CD14-positive monocyte (primary cell): ENCODE measurements at regions not wholly inside any gene's neighbourhood (a gene's known extent, or its start where the extent isn't known, plus 50 kb on each side); places are given as distances from the start of the nearest gene placed in this dataset.

Source experiments
- DNase-seq, 3 donors: peaks; one replicate each; pipeline ENCODE4 v3.0.0-alpha.2; 2011 to 2022
- H2AFZ ChIP-seq: 2 replicates; pipeline ENCODE4 v1.6.0; 2012; ENCODE audit warnings: mild to moderate bottlenecking, low read depth, low read length, inconsistent platforms; ENCODE audit not compliant: insufficient read depth, poor library complexity, severe bottlenecking
- H3K27ac ChIP-seq, 2 donors: 1 replicate in 1 of 2; 2 replicates in 1 of 2; pipeline ENCODE4 v1.5.1; 2012 to 2013; ENCODE audit warnings: low read length in 2 of 2, control low read depth in 1 of 2, inconsistent platforms in 1 of 2, low read depth in 1 of 2, mild to moderate bottlenecking in 1 of 2
- H3K27me3 ChIP-seq, 2 donors: one replicate each; pipeline versions ENCODE4 v1.6.0 to v1.6.1; 2011 to 2013; ENCODE audit warnings: low read length in 2 of 2; ENCODE audit not compliant: control insufficient read depth in 2 of 2, insufficient read depth in 2 of 2
- H3K36me3 ChIP-seq, 2 donors: replicated peaks in 1 of 2; 1 replicate in 1 of 2; 2 replicates in 1 of 2; pipeline versions ENCODE4 v1.5.1 to v1.6.1; 2012 to 2013; ENCODE audit warnings: low read length in 2 of 2, control low read depth in 1 of 2, inconsistent platforms in 1 of 2, mild to moderate bottlenecking in 1 of 2; ENCODE audit not compliant: insufficient read depth in 2 of 2, control insufficient read depth in 1 of 2
- H3K4me1 ChIP-seq, 2 donors: 1 replicate in 1 of 2; 2 replicates in 1 of 2; pipeline versions ENCODE4 v1.5.1 to v1.6.1; 2012 to 2013; ENCODE audit warnings: low read length in 2 of 2, control low read depth in 1 of 2, inconsistent platforms in 1 of 2, mild to moderate bottlenecking in 1 of 2, moderate library complexity in 1 of 2; ENCODE audit not compliant: insufficient read depth in 2 of 2, control insufficient read depth in 1 of 2
- H3K4me2 ChIP-seq: replicated peaks from 2 replicates; pipeline ENCODE3; 2012; ENCODE audit warnings: low read length, moderate library complexity, mild to moderate bottlenecking; ENCODE audit not compliant: poor library complexity, severe bottlenecking; ENCODE audit errors: extremely low read depth
- H3K4me3 ChIP-seq, 3 experiments: fragments of 200-600 bp in 1 of 3; sonication (generic) in 1 of 3; replicated peaks in 1 of 3; 1 replicate in 2 of 3; 2 replicates in 1 of 3; pipeline ENCODE4 v1.5.1; 2011 to 2013; ENCODE audit warnings: low read length in 3 of 3, mild to moderate bottlenecking in 3 of 3, control low read depth in 2 of 3, low read depth in 2 of 3, inconsistent platforms in 1 of 3, moderate library complexity in 1 of 3
- H3K79me2 ChIP-seq: 2 replicates; pipeline ENCODE4 v1.6.0; 2012; ENCODE audit warnings: mild to moderate bottlenecking, control low read depth, inconsistent platforms, low read length, moderate library complexity; ENCODE audit not compliant: insufficient read depth
- H3K9ac ChIP-seq: 2 replicates; pipeline ENCODE4 v1.6.0; 2017; ENCODE audit warnings: low read length, mild to moderate bottlenecking; ENCODE audit not compliant: insufficient read depth, poor library complexity, severe bottlenecking
- H3K9me3 ChIP-seq, 2 donors: replicated peaks in 1 of 2; 1 replicate in 1 of 2; 2 replicates in 1 of 2; pipeline versions ENCODE4 v1.5.1 to v1.6.1; 2012 to 2013; ENCODE audit warnings: low read length in 2 of 2, control low read depth in 1 of 2; ENCODE audit not compliant: control insufficient read depth in 1 of 2, insufficient read depth in 1 of 2
- H4K20me1 ChIP-seq: 2 replicates; pipeline ENCODE4 v1.6.0; 2012; ENCODE audit warnings: mild to moderate bottlenecking, low read length, control low read depth, moderate library complexity; ENCODE audit not compliant: insufficient read depth
- H3K27ac Mint-ChIP-seq, 7 donors: one replicate each; pipeline ENCODE4 v1.8.0; 2020; ENCODE audit warnings: mild to moderate bottlenecking in 7 of 7, mixed read lengths in 7 of 7, moderate library complexity in 6 of 7, inconsistent platforms in 2 of 7
- H3K27me3 Mint-ChIP-seq, 3 donors: one replicate each; pipeline ENCODE4 v1.8.0; 2021 to 2022; ENCODE audit warnings: low read depth in 3 of 3, mild to moderate bottlenecking in 3 of 3, mixed read lengths in 3 of 3, moderate library complexity in 3 of 3, inconsistent platforms in 1 of 3
- H3K36me3 Mint-ChIP-seq, 2 donors: one replicate each; pipeline ENCODE4 v1.8.0; 2020; ENCODE audit warnings: mixed read lengths in 2 of 2, inconsistent platforms in 1 of 2, mild to moderate bottlenecking in 1 of 2
- H3K4me1 Mint-ChIP-seq: one replicate; pipeline ENCODE4 v1.8.0; 2020; ENCODE audit warnings: mild to moderate bottlenecking, mixed read lengths
- H3K4me3 Mint-ChIP-seq, 2 donors: one replicate each; pipeline ENCODE4 v1.8.0; 2020; ENCODE audit warnings: mild to moderate bottlenecking in 2 of 2, mixed read lengths in 2 of 2, moderate library complexity in 1 of 2
- H3K9me3 Mint-ChIP-seq, 7 donors: one replicate each; pipeline ENCODE4 v1.8.0; 2020 to 2022; ENCODE audit warnings: mixed read lengths in 7 of 7, mild to moderate bottlenecking in 6 of 7, moderate library complexity in 6 of 7, inconsistent platforms in 2 of 7
- WGBS: methylation state at CpG from one replicate; pipeline ENCODE4 v1.1.5; 2013; ENCODE audit warnings: missing lambda C conversion rate; ENCODE audit not compliant: insufficient coverage; 5-methylcytosine and 5-hydroxymethylcytosine counted together
- intact Hi-C, 2 donors: fragments of 100-400 bp; cut with micrococcal nuclease; formaldehyde crosslinking; loops; one replicate each; pipeline versions ENCODE4 v1.15.0 to v1.15.1; 2023
- TF ChIP-seq, protein P1 (sequence below): fragments of 200-600 bp; IDR thresholded peaks from one replicate; pipeline ENCODE4 v1.8.0; 2022; ENCODE audit warnings: antibody characterized with exemption, mild to moderate bottlenecking

- Histone ChIP-seq H3K27me3 (no peaks in the 10 kb centered on the region), H3K4me3 (no peak overlapping the region), H3K79me2 (no peaks in the 10 kb centered on the region), H3K36me3 (no peaks in the 10 kb centered on the region), H3K27ac (no peak overlapping the region), H3K9ac (no peak overlapping the region), H3K4me1 (no peaks in the 10 kb centered on the region), H2AFZ (no peak overlapping the region), H3K9me3 (no peaks in the 10 kb centered on the region), H3K4me2 (no peak overlapping the region), H4K20me1 (no peaks in the 10 kb centered on the region)
- DNase-seq = no peak
- no peaks in the 10 kb centered on the region for H3K4me1 Mint-ChIP-seq
- no peak overlapping the region for H3K4me3 Mint-ChIP-seq
- TF ChIP-seq, protein P1, sequence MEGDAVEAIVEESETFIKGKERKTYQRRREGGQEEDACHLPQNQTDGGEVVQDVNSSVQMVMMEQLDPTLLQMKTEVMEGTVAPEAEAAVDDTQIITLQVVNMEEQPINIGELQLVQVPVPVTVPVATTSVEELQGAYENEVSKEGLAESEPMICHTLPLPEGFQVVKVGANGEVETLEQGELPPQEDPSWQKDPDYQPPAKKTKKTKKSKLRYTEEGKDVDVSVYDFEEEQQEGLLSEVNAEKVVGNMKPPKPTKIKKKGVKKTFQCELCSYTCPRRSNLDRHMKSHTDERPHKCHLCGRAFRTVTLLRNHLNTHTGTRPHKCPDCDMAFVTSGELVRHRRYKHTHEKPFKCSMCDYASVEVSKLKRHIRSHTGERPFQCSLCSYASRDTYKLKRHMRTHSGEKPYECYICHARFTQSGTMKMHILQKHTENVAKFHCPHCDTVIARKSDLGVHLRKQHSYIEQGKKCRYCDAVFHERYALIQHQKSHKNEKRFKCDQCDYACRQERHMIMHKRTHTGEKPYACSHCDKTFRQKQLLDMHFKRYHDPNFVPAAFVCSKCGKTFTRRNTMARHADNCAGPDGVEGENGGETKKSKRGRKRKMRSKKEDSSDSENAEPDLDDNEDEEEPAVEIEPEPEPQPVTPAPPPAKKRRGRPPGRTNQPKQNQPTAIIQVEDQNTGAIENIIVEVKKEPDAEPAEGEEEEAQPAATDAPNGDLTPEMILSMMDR = no peak
- no peaks in the 10 kb centered on the region for H3K9me3 Mint-ChIP-seq
- no peaks in the 10 kb centered on the region for H3K36me3 Mint-ChIP-seq
- H3K27me3 Mint-ChIP-seq = no peaks in the 10 kb centered on the region
- H3K27ac Mint-ChIP-seq = no peak overlapping the region
- intact Hi-C loops = no loop called here
These were observed 210.5 kb downstream of the ZIC4 start for GRCh38 chr3:147195887-147196286.

- Mint-ChIP-seq H3K4me1 (no peaks in the 10 kb centered on the region), H3K9me3 (no peaks in the 10 kb centered on the region), H3K4me3 (no peak overlapping the region), H3K27ac (no peak overlapping the region), H3K27me3 (peaks cover 0 to 1% (median 0%) of the 10 kb centered on the region in 3 donors), H3K36me3 (no peaks in the 10 kb centered on the region)
- intact Hi-C loops = no loop called here
- Histone ChIP-seq H2AFZ (no peak overlapping the region), H3K4me3 (no peak overlapping the region), H3K4me1 (no peaks in the 10 kb centered on the region), H4K20me1 (no peaks in the 10 kb centered on the region), H3K9ac (no peak overlapping the region), H3K4me2 (no peak overlapping the region), H3K36me3 (no peaks in the 10 kb centered on the region), H3K27ac (no peak overlapping the region), H3K9me3 (no peaks in the 10 kb centered on the region), H3K27me3 (no peaks in the 10 kb centered on the region), H3K79me2 (no peaks in the 10 kb centered on the region)
- no peak for DNase-seq
- WGBS = no CpG with 5 or more reads among the region's 2 CpGs
- TF ChIP-seq, protein P1 = peak; percentile 72
These were observed 214.5 kb downstream of the ZIC4 start for GRCh38 chr3:147191795-147192385.
